NCI-H1417 treated with DMSO at 0.1 percent for 48 hours (cell line): ENCODE measurements at regions not wholly inside any gene's neighbourhood (a gene's known extent, or its start where the extent isn't known, plus 50 kb on each side); places are given as distances from the start of the nearest gene placed in this dataset.
"Not testable (repeated sequence)": the region's sequence is repeated elsewhere in the genome, so short reads cannot be mapped to it uniquely, and the experiment has no call there.

ENCODE experiments used
- DNase-seq: peaks from one replicate; lab custom pipeline; 2025; lab: John Stamatoyannopoulos, UW

- not testable (repeated sequence) for DNase-seq
Measured at GRCh38 chr15:22519213-22519612, 60.5 kb downstream of the GOLGA6L22 start.

- not testable (repeated sequence) for DNase-seq
Measured at GRCh38 chr15:22526537-22526936, 67.8 kb downstream of the GOLGA6L22 start.

GRCh38 chr15:22527016-22527415, 68.3 kb downstream of the GOLGA6L22 start:
- DNase-seq = not testable (repeated sequence)

DNA sequence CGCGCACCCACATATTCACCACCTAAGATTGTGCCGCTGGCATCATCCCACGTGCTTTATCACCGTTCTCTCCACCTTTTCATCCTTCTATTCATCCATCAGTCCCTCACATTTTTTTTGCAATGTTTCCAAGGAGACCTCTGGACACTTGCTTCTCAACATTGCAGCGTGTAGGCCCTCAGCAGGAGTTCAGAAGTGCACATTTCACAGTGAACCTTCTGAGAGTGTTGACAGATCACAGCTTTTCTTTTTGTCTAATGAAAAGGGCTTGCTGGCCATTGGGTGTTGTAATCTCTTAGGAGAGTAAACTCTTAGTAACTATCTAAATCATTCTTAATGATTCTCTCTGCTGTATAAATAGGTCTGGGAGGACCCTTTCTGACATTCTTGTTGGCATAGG, 70.5 kb downstream of the GOLGA6L22 start:
- DNase-seq = not testable (repeated sequence)

DNA sequence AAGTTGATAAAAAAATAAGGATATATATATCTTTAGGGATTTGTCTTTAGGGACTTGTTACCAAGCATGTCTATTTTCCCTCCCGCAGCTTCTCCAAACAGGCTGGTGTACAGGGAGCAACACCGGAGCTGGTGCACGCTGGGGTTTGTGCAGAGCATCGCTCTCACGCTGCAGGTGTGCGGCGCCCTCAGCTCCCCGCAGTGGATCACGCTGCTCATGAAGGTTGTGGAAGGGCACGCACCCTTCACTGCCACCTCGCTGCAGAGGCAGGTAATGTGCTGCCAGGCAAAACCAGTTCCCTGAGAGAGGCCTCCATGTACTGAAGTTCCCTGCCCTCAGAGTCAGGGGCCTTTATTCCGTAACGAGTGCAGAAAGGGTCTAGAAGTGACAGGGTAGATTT, 101.0 kb downstream of the GOLGA6L22 start:
- not testable (repeated sequence) for DNase-seq

- not testable (repeated sequence) for DNase-seq
Measured at GRCh38 chr15:22561716-22562115, 103.0 kb downstream of the GOLGA6L22 start.

- DNase-seq = not testable (repeated sequence)
Measured at GRCh38 chr15:22566510-22566909, 107.8 kb downstream of the GOLGA6L22 start.

DNA sequence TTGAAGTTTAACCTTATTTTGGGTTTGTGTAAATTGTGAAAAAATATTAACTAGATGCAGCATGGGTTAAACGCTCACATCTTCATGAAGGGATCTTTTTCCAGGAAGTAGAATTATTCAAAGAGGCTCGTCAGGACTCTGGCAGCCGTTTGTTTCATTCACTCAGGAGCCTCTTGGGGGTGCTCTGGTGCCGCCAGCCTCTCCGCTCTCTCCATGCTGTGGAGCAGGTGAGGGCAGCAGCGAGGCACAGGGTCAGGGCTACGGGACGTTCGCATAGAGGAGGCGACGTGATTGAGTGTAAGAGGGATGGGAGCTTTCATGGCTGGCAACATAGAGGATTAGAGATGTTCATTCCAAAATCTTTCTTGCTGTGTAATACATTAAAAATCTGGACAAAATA, 110.8 kb downstream of the GOLGA6L22 start:
- not testable (repeated sequence) for DNase-seq

DNA sequence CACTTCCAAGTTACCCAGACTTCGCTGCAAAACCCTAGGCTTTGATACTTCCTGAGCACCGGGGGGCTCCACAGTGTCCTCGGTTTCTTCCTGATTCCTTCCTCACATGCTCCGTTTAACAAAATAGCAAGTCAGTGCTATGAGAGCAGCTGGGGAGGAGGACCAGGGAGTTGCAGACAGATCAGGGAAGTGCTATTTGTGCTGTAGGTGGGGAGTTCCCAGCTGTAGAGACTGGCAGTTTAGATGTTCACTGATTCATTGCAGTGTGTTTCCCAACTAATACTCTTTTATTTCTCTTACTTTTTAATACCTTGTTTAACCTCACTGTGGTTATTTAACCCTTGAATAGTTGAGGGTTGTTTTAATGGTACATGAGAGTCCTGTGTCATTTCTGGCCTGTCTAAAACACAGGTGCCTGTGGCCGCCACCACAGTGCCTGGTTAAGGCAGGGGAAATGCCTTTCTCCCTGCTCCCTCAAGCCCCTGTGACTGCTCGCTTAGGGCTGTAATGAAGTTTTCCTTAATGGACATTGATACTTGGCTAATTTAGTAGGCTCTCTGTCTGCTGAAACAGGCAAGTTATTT, 113.5 kb downstream of the GOLGA6L22 start:
- DNase-seq = not testable (repeated sequence)

- not testable (repeated sequence) for DNase-seq
Measured at GRCh38 chr15:22572792-22573191, 114.1 kb downstream of the GOLGA6L22 start.

- not testable (repeated sequence) for DNase-seq
Measured at GRCh38 chr15:22577828-22578227, 119.1 kb downstream of the GOLGA6L22 start.

DNA sequence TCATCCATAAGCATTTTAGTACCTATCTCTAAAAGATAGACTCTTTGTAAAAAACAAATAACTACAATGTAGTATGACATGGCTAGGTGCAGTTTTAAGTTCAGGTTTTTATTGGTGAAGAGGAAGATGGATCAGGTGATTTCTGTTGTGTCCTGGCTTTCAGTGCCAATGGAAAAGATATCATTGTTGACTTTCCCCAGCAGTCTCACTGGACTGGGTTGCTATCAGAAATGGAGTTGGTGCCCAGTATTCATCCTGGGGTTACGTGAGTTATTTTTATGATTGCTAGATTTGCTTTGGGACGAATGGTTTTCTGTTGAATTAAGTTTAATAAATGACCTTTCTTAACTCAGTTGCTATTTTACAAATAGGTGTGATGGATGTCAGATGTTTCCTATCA, 120.5 kb downstream of the GOLGA6L22 start:
- DNase-seq = not testable (repeated sequence)

DNA sequence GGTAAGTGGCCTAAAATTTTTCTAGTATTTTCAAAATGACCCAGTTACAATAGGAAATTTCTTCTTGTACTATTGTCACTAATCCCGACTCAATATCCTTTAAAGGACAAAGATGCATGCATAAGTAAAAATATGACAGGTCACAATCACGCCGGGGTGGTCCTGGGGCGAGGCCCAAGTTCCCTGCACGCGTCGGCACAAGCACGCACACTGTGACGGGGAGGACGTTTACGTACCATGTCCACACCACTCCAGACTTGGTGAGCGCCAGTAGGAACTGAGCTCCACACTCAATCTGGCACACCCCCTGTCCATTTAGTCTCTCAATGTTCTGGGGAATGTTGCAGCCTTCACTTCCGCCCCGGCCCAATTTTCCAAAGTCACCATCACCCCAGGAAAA, 128.7 kb downstream of the GOLGA6L22 start:
- not testable (repeated sequence) for DNase-seq

- not testable (repeated sequence) for DNase-seq
Measured at GRCh38 chr15:22598552-22598951, 139.8 kb downstream of the GOLGA6L22 start.

DNA sequence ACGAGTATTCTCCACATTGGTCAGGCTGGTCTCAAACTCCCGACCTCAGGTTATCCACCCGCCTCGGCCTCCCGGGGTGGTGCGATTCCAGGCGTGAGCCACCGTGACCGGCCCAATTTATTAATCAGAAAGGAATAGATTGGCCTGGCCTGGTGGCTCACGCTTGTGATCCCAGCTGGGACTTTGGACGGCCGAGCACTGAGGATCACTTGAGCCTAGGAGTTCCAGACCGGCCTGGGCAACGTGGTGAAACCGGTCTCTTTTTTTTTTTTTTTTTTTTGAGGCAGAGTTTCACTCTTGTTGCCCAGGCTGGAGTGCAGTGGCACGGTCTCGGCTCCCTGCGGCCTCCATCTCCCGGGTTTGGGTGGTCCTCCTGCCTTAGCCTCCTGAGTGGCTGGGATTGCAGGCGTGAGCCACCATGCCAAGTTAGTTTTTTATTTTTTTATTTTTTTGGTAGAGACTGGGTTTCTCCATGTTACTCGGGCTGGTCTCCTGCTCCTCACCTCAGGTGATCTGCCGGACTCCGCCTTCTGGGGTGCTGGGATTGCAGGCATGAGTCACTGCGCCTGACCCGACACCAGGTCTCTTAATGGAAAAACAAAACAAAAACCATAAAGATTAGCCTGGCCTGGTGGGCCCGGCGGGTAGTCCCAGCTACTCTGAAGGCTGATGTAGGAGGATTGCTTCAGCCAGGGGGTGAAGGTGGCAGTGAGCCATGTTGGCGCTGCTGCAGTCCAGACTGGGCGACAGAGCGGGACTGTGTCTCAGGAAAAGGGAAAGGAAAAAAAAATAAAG, 141.0 kb downstream of the GOLGA6L22 start:
- DNase-seq = not testable (repeated sequence)

- not testable (repeated sequence) for DNase-seq
Measured at GRCh38 chr15:22616976-22617375, 158.3 kb downstream of the GOLGA6L22 start.

DNA sequence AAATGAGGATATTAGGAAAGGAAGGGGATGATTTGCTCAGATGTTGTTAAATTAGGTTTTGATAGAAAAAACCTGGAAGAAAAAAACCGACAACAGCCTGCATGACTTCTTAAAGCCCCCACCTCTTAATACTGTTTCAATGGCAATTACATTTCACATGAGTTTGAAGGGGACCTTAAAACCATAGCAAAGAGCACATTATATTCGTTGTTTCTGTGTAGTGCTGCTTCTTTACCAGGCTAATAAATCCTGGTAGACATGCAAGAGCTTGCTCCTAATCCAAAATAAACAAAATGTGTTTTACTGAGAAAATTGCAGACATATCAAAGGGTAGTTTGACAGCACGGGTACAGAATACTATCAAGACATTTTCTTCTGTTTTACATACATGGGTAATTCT, 154.7 kb upstream of the NIPA1 start:
- DNase-seq = not testable (repeated sequence)

DNA sequence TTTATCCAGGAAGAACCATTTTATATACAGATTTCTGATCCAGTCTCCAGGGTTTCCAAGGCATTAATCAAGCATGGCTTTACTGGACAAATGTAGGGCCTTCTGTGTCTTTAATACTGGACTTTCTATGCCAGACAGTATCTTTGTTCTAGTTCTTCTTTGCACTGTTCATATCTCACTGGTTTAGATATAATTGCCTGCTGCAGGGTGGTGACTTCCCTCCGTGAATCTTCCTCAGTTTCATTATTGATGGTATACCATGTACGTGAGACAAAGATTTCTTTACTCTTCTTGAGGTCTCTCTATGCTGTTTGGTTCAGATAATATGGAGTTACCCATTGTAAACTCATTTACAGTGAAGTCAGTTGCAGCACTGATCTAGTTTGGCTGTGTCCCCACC, 146.5 kb upstream of the NIPA1 start:
- DNase-seq = not testable (repeated sequence)

DNA sequence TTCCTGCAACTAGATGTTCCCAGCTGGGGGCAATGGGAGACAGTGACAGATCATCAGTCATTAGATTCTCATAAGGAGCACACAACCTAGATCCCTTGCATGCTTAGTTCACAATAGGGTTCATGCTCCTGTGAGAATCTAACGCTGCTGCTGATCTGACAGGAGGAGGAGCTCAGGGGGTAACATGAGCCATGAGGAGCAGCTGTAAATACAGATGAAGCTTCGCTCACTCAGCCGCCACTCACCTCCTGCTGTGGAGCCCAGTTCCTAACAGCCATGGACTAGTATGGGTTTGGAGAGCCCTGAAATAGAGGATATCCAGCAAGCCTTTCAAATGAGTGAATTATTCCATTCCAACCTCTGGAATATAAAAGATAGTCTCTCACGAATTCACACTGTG, 137.0 kb upstream of the NIPA1 start:
- DNase-seq = not testable (repeated sequence)

DNA sequence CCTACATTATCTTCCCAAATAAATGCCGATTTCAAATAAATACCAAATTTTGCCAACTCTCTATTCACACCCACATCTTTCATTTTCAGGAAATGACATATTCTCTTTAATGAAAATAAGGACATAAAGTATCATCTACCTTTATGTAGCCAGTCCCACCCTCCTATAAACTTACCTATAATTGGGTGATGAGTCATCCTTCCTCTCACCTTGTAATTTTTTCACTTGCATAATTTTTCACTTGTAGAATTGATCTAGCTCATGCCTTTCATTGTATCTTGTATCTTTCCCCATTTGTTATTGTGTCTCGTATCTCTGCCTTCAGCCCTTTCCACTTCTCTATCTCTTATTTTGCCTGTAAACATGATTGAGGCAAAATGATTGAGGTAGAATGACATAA, 135.3 kb upstream of the NIPA1 start:
- not testable (repeated sequence) for DNase-seq

DNA sequence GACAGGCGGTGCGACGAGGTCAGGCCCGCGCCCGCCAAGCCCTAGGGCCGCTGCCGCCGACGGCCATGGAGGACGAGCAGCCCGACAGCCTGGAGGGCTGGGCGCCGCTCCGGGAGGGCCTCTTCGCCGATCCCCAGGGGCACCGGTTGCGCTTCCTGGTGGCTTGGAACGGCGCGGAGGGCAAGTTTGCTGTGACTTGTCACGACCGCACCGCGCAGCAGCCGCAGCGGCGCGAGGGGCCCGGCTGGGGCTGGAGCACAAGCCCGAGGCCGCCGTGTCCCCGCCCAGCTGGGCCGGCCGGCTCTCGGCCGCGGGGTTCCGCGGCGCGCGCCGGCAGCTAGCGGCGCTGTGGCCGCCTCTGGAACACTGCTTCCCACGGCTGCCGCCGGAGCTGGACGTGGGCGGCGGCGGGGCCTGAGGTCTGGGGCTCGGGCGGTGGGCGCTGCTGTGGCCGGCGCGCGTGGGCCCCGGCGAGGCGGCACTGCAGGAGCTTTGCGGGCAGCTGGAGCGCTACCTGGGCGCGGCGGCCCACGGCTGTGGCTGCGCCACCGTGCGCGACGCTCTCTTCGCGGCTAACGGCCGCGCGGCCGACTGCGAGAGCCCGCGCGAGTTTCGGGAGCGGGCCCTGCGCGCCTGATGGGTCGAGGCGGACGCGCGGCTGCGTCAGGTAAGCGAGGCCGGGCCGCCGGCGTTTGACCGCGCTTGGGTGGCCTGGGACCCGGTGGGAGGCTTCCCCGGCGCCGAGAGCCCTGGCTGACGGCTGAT, 122.0 kb upstream of the NIPA1 start:
- peak; percentile 0 for DNase-seq

- peak; percentile 41 for DNase-seq
Measured at GRCh38 chr15:22665059-22665702, 121.3 kb upstream of the NIPA1 start.
